Ishikawa (cell line): ENCODE measurements at regions not wholly inside any gene's neighbourhood (a gene's known extent, or its start where the extent isn't known, plus 50 kb on each side); places are given as distances from the start of the nearest gene placed in this dataset.

Source experiments
- CEBPB ChIP-seq: IDR thresholded peaks from 2 replicates; pipeline ENCODE4 v1.6.1; 2012
- EGR1 ChIP-seq: IDR thresholded peaks from 2 replicates; pipeline ENCODE4 v1.6.1; 2012
- EP300 ChIP-seq: IDR thresholded peaks from 2 replicates; pipeline ENCODE4 v1.6.1; 2012; ENCODE audit warnings: borderline replicate concordance
- FOXM1 ChIP-seq: IDR thresholded peaks from 2 replicates; pipeline ENCODE4 v1.6.1; 2012; ENCODE audit warnings: low read depth, borderline replicate concordance
- NFIC ChIP-seq: IDR thresholded peaks from 2 replicates; pipeline ENCODE4 v1.6.1; 2012
- RAD21 ChIP-seq: IDR thresholded peaks from 2 replicates; pipeline ENCODE4 v1.6.1; 2012; ENCODE audit warnings: low read depth
- TAF1 ChIP-seq: IDR thresholded peaks from 2 replicates; pipeline ENCODE4 v1.6.1; 2012; ENCODE audit warnings: low read depth, mild to moderate bottlenecking
- TCF12 ChIP-seq: IDR thresholded peaks from 2 replicates; pipeline ENCODE4 v1.6.1; 2012; ENCODE audit warnings: low read depth
- TEAD4 ChIP-seq: IDR thresholded peaks from 2 replicates; pipeline ENCODE4 v1.6.1; 2012
- YY1 ChIP-seq: IDR thresholded peaks from 2 replicates; pipeline ENCODE4 v1.6.1; 2012; ENCODE audit warnings: low read depth
- ZBTB7A ChIP-seq: IDR thresholded peaks from 2 replicates; pipeline ENCODE4 v1.6.1; 2012; ENCODE audit warnings: low read depth
- TF ChIP-seq, protein P1 (sequence below): IDR thresholded peaks from 2 replicates; pipeline ENCODE4 v1.6.1; 2012
- TF ChIP-seq, protein P2 (sequence below): IDR thresholded peaks from 2 replicates; pipeline ENCODE4 v1.6.1; 2012; ENCODE audit warnings: low read depth, mild to moderate bottlenecking
- TF ChIP-seq, protein P3 (sequence below): IDR thresholded peaks from 2 replicates; pipeline ENCODE4 v1.6.1; 2012

DNA sequence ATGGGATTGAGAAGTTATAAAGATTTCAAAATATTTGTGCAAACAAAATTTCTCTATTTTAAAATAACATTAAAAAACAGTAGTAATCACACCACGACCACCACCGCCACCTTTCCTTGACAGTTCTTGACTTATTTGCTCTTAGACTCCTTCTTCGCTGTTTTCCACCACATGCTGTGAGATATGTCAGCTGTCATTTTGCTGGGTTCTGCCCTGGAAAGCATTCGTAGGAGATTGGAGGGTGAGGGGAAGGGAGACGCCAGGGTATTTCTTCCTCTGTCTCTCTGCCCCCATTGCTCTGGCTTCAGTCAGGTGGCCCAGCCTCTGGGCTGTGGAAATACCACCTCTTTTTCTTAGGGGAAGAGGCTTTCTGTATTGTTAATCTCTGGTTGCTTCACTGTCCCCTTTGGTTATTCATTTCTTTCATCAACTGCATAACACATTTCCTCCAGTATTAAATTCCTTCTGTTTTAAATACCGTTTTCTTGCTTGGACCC, 186.2 kb downstream of the NEDD1 start:
- no peak for TF ChIP-seq EP300
- TF ChIP-seq, protein P1, sequence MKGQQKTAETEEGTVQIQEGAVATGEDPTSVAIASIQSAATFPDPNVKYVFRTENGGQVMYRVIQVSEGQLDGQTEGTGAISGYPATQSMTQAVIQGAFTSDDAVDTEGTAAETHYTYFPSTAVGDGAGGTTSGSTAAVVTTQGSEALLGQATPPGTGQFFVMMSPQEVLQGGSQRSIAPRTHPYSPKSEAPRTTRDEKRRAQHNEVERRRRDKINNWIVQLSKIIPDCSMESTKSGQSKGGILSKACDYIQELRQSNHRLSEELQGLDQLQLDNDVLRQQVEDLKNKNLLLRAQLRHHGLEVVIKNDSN, result no peak
- TF ChIP-seq, protein P2, sequence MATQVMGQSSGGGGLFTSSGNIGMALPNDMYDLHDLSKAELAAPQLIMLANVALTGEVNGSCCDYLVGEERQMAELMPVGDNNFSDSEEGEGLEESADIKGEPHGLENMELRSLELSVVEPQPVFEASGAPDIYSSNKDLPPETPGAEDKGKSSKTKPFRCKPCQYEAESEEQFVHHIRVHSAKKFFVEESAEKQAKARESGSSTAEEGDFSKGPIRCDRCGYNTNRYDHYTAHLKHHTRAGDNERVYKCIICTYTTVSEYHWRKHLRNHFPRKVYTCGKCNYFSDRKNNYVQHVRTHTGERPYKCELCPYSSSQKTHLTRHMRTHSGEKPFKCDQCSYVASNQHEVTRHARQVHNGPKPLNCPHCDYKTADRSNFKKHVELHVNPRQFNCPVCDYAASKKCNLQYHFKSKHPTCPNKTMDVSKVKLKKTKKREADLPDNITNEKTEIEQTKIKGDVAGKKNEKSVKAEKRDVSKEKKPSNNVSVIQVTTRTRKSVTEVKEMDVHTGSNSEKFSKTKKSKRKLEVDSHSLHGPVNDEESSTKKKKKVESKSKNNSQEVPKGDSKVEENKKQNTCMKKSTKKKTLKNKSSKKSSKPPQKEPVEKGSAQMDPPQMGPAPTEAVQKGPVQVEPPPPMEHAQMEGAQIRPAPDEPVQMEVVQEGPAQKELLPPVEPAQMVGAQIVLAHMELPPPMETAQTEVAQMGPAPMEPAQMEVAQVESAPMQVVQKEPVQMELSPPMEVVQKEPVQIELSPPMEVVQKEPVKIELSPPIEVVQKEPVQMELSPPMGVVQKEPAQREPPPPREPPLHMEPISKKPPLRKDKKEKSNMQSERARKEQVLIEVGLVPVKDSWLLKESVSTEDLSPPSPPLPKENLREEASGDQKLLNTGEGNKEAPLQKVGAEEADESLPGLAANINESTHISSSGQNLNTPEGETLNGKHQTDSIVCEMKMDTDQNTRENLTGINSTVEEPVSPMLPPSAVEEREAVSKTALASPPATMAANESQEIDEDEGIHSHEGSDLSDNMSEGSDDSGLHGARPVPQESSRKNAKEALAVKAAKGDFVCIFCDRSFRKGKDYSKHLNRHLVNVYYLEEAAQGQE, result no peak
- TF ChIP-seq TCF12, result no peak
- TF ChIP-seq TAF1, result no peak
- no peak for TF ChIP-seq EGR1
- TF ChIP-seq RAD21, result no peak
- no peak for TF ChIP-seq CEBPB
- TF ChIP-seq TEAD4, result no peak
- TF ChIP-seq, protein P3, sequence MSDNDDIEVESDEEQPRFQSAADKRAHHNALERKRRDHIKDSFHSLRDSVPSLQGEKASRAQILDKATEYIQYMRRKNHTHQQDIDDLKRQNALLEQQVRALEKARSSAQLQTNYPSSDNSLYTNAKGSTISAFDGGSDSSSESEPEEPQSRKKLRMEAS, result no peak
- no peak for TF ChIP-seq FOXM1
- no peak for TF ChIP-seq YY1
- TF ChIP-seq ZBTB7A, result no peak
- no peak for TF ChIP-seq NFIC
